Osteocyte (in vitro differentiated cells): ENCODE measurements at regions not wholly inside any gene's neighbourhood (a gene's known extent, or its start where the extent isn't known, plus 50 kb on each side); places are given as distances from the start of the nearest gene placed in this dataset.

Experiments used
- DNase-seq: peaks from one replicate; pipeline ENCODE4 v3.0.0; 2021; ENCODE audit warnings: mixed read lengths; ENCODE audit not compliant: unreplicated experiment; ENCODE audit errors: extremely low spot score
- H3K27ac Mint-ChIP-seq: one replicate; pipeline ENCODE4 v1.8.0; 2021; ENCODE audit warnings: mild to moderate bottlenecking, mixed read lengths; ENCODE audit not compliant: unreplicated experiment
- H3K27me3 Mint-ChIP-seq: one replicate; pipeline ENCODE4 v1.8.0; 2021; ENCODE audit warnings: mixed read lengths; ENCODE audit not compliant: unreplicated experiment
- H3K36me3 Mint-ChIP-seq: one replicate; pipeline ENCODE4 v1.8.0; 2021; ENCODE audit warnings: mixed read lengths; ENCODE audit not compliant: unreplicated experiment
- H3K4me1 Mint-ChIP-seq: one replicate; pipeline ENCODE4 v1.8.0; 2021; ENCODE audit warnings: mixed read lengths; ENCODE audit not compliant: unreplicated experiment
- H3K4me3 Mint-ChIP-seq: one replicate; pipeline ENCODE4 v1.8.0; 2021; ENCODE audit warnings: mild to moderate bottlenecking, moderate library complexity, mixed read lengths; ENCODE audit not compliant: unreplicated experiment
- H3K9me3 Mint-ChIP-seq: one replicate; pipeline ENCODE4 v1.8.0; 2021; ENCODE audit warnings: mixed read lengths; ENCODE audit not compliant: unreplicated experiment
- TF ChIP-seq, protein P1 (sequence below): fragments of 200-600 bp; sonication (generic); IDR thresholded peaks from 2 replicates; pipeline ENCODE4 v1.5.0; 2021; ENCODE audit warnings: antibody characterized with exemption, mild to moderate bottlenecking, moderate library complexity

DNA sequence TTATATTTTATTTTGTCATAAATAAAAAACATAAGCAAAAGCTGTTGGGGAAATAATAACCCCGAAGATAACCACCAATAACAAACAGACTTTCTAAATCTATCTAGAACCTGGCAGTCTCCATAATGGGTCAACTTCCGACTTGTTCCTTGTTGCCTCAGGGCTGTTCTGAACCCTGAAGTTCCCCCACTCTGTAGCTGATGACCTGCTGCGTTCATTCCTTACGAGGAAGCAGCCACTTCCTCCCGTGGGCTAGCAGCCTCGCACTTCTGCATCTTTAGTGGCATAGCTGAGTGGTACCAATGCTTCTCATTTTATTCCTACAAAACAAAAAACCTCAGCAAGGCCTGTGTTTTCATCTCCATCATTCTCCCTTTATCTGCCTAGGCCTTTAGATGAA lies 103.0 kb downstream of the PLEKHG1 start:
- Mint-ChIP-seq H3K4me3 (no peak overlapping the region), H3K4me1 (peaks cover 8% of the 10 kb centered on the region), H3K36me3 (no peaks in the 10 kb centered on the region), H3K27ac (no peak overlapping the region), H3K9me3 (no peaks in the 10 kb centered on the region), H3K27me3 (peaks cover 6% of the 10 kb centered on the region)
- TF ChIP-seq, protein P1, sequence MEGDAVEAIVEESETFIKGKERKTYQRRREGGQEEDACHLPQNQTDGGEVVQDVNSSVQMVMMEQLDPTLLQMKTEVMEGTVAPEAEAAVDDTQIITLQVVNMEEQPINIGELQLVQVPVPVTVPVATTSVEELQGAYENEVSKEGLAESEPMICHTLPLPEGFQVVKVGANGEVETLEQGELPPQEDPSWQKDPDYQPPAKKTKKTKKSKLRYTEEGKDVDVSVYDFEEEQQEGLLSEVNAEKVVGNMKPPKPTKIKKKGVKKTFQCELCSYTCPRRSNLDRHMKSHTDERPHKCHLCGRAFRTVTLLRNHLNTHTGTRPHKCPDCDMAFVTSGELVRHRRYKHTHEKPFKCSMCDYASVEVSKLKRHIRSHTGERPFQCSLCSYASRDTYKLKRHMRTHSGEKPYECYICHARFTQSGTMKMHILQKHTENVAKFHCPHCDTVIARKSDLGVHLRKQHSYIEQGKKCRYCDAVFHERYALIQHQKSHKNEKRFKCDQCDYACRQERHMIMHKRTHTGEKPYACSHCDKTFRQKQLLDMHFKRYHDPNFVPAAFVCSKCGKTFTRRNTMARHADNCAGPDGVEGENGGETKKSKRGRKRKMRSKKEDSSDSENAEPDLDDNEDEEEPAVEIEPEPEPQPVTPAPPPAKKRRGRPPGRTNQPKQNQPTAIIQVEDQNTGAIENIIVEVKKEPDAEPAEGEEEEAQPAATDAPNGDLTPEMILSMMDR: no peak
- DNase-seq: no peak

DNA sequence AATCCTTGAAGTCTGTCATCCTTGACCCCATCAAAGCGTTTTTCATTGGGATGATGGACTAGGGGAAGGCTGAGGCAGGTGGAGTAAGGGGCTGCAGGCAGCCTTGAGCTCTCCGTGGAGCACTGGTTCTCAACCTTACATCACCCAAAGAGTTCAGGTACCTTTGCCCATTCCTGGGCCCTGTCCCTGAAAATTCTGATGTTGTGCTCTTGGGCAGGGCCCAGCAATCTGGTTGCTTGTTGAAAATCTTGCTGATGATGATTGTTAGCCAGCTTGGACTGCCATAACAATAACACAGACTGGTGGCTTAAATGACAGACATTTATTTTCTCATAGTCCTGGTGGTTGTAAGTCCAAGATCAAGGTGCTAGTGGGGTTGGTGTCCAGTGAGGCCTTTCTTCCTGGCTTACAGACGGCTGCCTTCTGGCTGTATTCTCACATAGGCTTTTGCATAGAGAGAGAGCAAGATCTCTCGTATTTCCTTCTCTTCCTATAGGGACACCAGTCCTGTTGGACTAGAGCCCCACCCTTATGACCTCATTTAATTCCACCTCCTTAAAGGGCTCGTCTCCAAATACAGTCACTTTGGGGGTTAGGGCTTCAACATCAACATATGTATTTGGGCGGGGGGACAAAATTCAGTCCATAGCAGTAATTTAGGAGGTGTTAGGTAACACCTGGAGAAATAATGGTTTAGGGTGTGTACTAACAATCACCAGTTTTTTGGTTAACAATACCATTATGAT lies 104.9 kb downstream of the PLEKHG1 start:
- Mint-ChIP-seq H3K36me3 (no peaks in the 10 kb centered on the region), H3K27ac (no peak overlapping the region), H3K9me3 (no peaks in the 10 kb centered on the region), H3K4me1 (peaks cover 5% of the 10 kb centered on the region), H3K27me3 (peaks cover 8% of the 10 kb centered on the region), H3K4me3 (no peak overlapping the region)
- TF ChIP-seq, protein P1: no peak
- no peak for DNase-seq

DNA sequence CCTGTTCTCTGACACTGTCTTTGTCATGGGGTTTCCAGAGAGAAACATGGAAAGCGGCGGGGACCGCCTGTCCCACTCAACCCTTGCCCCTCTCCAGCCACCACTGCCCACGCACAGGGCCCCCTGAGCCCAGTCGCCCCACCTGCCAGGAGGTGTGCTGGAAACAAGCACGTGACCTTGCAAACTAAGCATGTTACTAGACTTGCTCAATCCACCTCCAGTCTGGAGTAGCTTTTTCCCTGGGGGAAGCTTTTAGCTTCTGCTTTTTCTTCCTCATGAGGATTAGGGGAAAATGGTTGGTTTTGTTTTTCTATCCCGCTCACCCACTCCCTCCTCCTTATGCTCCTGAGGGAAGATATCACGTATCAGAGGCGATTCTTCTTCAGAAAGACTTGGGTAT lies 105.7 kb downstream of the PLEKHG1 start:
- Mint-ChIP-seq H3K4me3 (no peak overlapping the region), H3K27ac (no peak overlapping the region), H3K27me3 (peaks cover 8% of the 10 kb centered on the region), H3K9me3 (no peaks in the 10 kb centered on the region), H3K36me3 (no peaks in the 10 kb centered on the region), H3K4me1 (peaks cover 5% of the 10 kb centered on the region)
- TF ChIP-seq, protein P1: no peak
- DNase-seq: no peak

DNA sequence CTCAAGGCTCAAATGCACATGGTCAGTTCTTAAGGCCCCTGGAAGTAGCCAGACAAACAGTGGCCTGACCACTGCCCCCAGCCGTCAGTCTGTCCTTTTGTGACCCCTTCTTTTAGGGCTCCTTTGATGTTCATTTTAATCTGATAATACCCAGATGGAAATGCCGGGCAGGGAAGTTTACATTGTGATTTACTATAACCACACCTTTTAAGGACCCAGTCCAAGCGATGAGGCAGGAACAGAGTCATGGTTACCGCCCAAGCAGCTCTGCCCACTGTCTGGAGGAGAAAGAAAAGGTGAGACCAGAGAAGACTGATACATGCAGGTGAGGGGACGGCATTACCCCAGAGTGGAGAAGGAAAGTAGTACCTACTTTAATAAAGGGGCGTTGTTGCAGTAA lies 110.6 kb downstream of the PLEKHG1 start:
- H3K36me3 Mint-ChIP-seq: no peaks in the 10 kb centered on the region
- H3K27ac Mint-ChIP-seq: no peak overlapping the region
- DNase-seq: no peak
- no peaks in the 10 kb centered on the region for H3K9me3 Mint-ChIP-seq
- TF ChIP-seq, protein P1: no peak
- no peak overlapping the region for H3K4me3 Mint-ChIP-seq
- peaks cover 1% of the 10 kb centered on the region for H3K4me1 Mint-ChIP-seq
- H3K27me3 Mint-ChIP-seq: peaks cover 16% of the 10 kb centered on the region

DNA sequence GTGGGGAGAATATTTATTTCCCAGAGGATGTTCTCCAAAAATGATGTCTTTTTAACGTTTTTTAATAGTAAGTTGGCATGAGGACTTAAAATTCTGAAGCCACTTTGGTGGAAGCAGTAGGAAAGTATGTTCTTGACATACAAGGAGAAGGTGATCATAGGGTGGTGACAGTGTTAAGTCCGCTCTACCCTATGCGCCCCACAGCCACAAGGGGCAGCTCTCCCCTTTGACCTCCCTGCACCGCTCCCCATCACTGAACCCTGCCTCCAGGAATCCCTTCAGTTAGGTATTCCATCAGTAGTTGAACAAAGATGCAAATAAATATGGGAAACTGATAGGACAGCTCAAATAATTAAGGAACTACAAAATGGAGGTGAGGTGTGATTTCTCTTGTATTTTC lies 111.4 kb downstream of the PLEKHG1 start:
- no peak overlapping the region for H3K4me3 Mint-ChIP-seq
- no peaks in the 10 kb centered on the region for H3K9me3 Mint-ChIP-seq
- TF ChIP-seq, protein P1: no peak
- peaks cover 11% of the 10 kb centered on the region for H3K27me3 Mint-ChIP-seq
- no peaks in the 10 kb centered on the region for H3K36me3 Mint-ChIP-seq
- H3K27ac Mint-ChIP-seq: no peak overlapping the region
- DNase-seq: no peak
- H3K4me1 Mint-ChIP-seq: peaks cover 1% of the 10 kb centered on the region
